ENCODE measurements at regions not wholly inside any gene's neighbourhood (a gene's known extent, or its start where the extent isn't known, plus 50 kb on each side); places are given as distances from the start of the nearest gene placed in this dataset.

GRCh38 chr6:163883984-163884383 is 469.5 kb downstream of the QKI start:
- WGBS, 2 experiments (ENCODE audit: insufficient coverage in 2 of 2) = 97 to 98% methylated on average over 3 of the region's 3 CpGs
- H3K36me3 ChIP-seq (ENCODE audit: control insufficient read depth, insufficient read depth, low read length) = no peaks in the 10 kb centered on the region
- no peak overlapping the region for H3K27ac ChIP-seq (ENCODE audit: low read depth, low read length, severe bottlenecking)

GRCh38 chr6:163878698-163879097 is 464.2 kb downstream of the QKI start:
- no peaks in the 10 kb centered on the region for H3K36me3 ChIP-seq (ENCODE audit: control insufficient read depth, insufficient read depth, low read length)
- H3K4me1 ChIP-seq (ENCODE audit: control insufficient read depth, insufficient read depth, low read length, poor library complexity, severe bottlenecking) = no peaks in the 10 kb centered on the region
- no peak overlapping the region for H3K4me3 ChIP-seq (ENCODE audit: extremely low read depth, insufficient read depth, low read length, poor library complexity, severe bottlenecking)
- no peak overlapping the region for H3K27ac ChIP-seq (ENCODE audit: low read depth, low read length, severe bottlenecking)
- 63 to 92% methylated on average over 1 to 2 of the region's 2 CpGs for whole genome bisulfite sequencing, 2 experiments (ENCODE audit: insufficient coverage in 2 of 2)
- no peaks in the 10 kb centered on the region for H3K9me3 ChIP-seq (ENCODE audit: control insufficient read depth, low read length)

More at GRCh38 chr6:163883984-163884383, 469.5 kb downstream of the QKI start:
- no peaks in the 10 kb centered on the region for H3K4me1 ChIP-seq (ENCODE audit: control insufficient read depth, insufficient read depth, low read length, poor library complexity, severe bottlenecking)
- no peaks in the 10 kb centered on the region for H3K9me3 ChIP-seq (ENCODE audit: control insufficient read depth, low read length)
- H3K4me3 ChIP-seq (ENCODE audit: extremely low read depth, insufficient read depth, low read length, poor library complexity, severe bottlenecking) = no peak overlapping the region

- no peaks in the 10 kb centered on the region for H3K36me3 ChIP-seq (ENCODE audit: control insufficient read depth, insufficient read depth, low read length)
Measured at GRCh38 chr6:163877877-163878639, 463.5 kb downstream of the QKI start.

GRCh38 chr6:163876391-163876790 is 461.9 kb downstream of the QKI start:
- Histone ChIP-seq H3K9me3 (ENCODE audit: control insufficient read depth, low read length) (no peaks in the 10 kb centered on the region), H3K4me1 (ENCODE audit: control insufficient read depth, insufficient read depth, low read length, poor library complexity, severe bottlenecking) (no peaks in the 10 kb centered on the region), H3K36me3 (ENCODE audit: control insufficient read depth, insufficient read depth, low read length) (no peaks in the 10 kb centered on the region), H3K4me3 (ENCODE audit: extremely low read depth, insufficient read depth, low read length, poor library complexity, severe bottlenecking) (no peak overlapping the region), H3K27ac (ENCODE audit: low read depth, low read length, severe bottlenecking) (no peak overlapping the region)
- WGBS, 2 experiments (ENCODE audit: insufficient coverage in 2 of 2) = 82 to 86% methylated on average over 2 to 3 of the region's 3 CpGs

More at GRCh38 chr6:163877877-163878639, 463.5 kb downstream of the QKI start:
- Histone ChIP-seq H3K4me1 (ENCODE audit: control insufficient read depth, insufficient read depth, low read length, poor library complexity, severe bottlenecking) (no peaks in the 10 kb centered on the region), H3K27ac (ENCODE audit: low read depth, low read length, severe bottlenecking) (no peak overlapping the region), H3K4me3 (ENCODE audit: extremely low read depth, insufficient read depth, low read length, poor library complexity, severe bottlenecking) (no peak overlapping the region), H3K9me3 (ENCODE audit: control insufficient read depth, low read length) (no peaks in the 10 kb centered on the region)
- WGBS, 2 experiments (ENCODE audit: insufficient coverage in 2 of 2) = 87 to 93% methylated on average over 8 to 11 of the region's 15 CpGs

GRCh38 chr6:163874784-163875183 is 460.3 kb downstream of the QKI start:
- H3K36me3 ChIP-seq (ENCODE audit: control insufficient read depth, insufficient read depth, low read length) = no peaks in the 10 kb centered on the region
- no peaks in the 10 kb centered on the region for H3K4me1 ChIP-seq (ENCODE audit: control insufficient read depth, insufficient read depth, low read length, poor library complexity, severe bottlenecking)
- no peaks in the 10 kb centered on the region for H3K9me3 ChIP-seq (ENCODE audit: control insufficient read depth, low read length)
- WGBS, 2 experiments (ENCODE audit: insufficient coverage in 2 of 2) = 89 to 100% methylated on average over 2 to 3 of the region's 3 CpGs
- H3K4me3 ChIP-seq (ENCODE audit: extremely low read depth, insufficient read depth, low read length, poor library complexity, severe bottlenecking) = no peak overlapping the region
- H3K27ac ChIP-seq (ENCODE audit: low read depth, low read length, severe bottlenecking) = no peak overlapping the region

GRCh38 chr6:163872335-163872734 is 457.8 kb downstream of the QKI start:
- no peak overlapping the region for H3K27ac ChIP-seq (ENCODE audit: low read depth, low read length, severe bottlenecking)
- 92 to 100% methylated on average over 4 to 6 of the region's 6 CpGs for WGBS, 2 experiments (ENCODE audit: insufficient coverage in 2 of 2)
- no peaks in the 10 kb centered on the region for H3K9me3 ChIP-seq (ENCODE audit: control insufficient read depth, low read length)
- H3K4me3 ChIP-seq (ENCODE audit: extremely low read depth, insufficient read depth, low read length, poor library complexity, severe bottlenecking) = no peak overlapping the region
- no peaks in the 10 kb centered on the region for H3K4me1 ChIP-seq (ENCODE audit: control insufficient read depth, insufficient read depth, low read length, poor library complexity, severe bottlenecking)
- no peaks in the 10 kb centered on the region for H3K36me3 ChIP-seq (ENCODE audit: control insufficient read depth, insufficient read depth, low read length)

- H3K9me3 ChIP-seq (ENCODE audit: control insufficient read depth, low read length) = no peaks in the 10 kb centered on the region
- no peak overlapping the region for H3K27ac ChIP-seq (ENCODE audit: low read depth, low read length, severe bottlenecking)
- H3K4me1 ChIP-seq (ENCODE audit: control insufficient read depth, insufficient read depth, low read length, poor library complexity, severe bottlenecking) = no peaks in the 10 kb centered on the region
- no peak overlapping the region for H3K4me3 ChIP-seq (ENCODE audit: extremely low read depth, insufficient read depth, low read length, poor library complexity, severe bottlenecking)
- WGBS, 2 experiments (ENCODE audit: insufficient coverage in 2 of 2) = no CpG with 5 or more reads among the region's 1 CpG
- H3K36me3 ChIP-seq (ENCODE audit: control insufficient read depth, insufficient read depth, low read length) = no peaks in the 10 kb centered on the region
Measured at GRCh38 chr6:163871616-163872015, 457.1 kb downstream of the QKI start.

- H3K4me1 ChIP-seq (ENCODE audit: control insufficient read depth, insufficient read depth, low read length, poor library complexity, severe bottlenecking) = no peaks in the 10 kb centered on the region
- H3K36me3 ChIP-seq (ENCODE audit: control insufficient read depth, insufficient read depth, low read length) = no peaks in the 10 kb centered on the region
- no peak overlapping the region for H3K4me3 ChIP-seq (ENCODE audit: extremely low read depth, insufficient read depth, low read length, poor library complexity, severe bottlenecking)
- H3K27ac ChIP-seq (ENCODE audit: low read depth, low read length, severe bottlenecking) = no peak overlapping the region
- no peaks in the 10 kb centered on the region for H3K9me3 ChIP-seq (ENCODE audit: control insufficient read depth, low read length)
- 89 to 91% methylated on average over 25 to 26 of the region's 31 CpGs for WGBS, 2 experiments (ENCODE audit: insufficient coverage in 2 of 2)
Measured at GRCh38 chr6:163867518-163868292, 453.2 kb downstream of the QKI start.

- H3K9me3 ChIP-seq (ENCODE audit: control insufficient read depth, low read length) = no peaks in the 10 kb centered on the region
- no peak overlapping the region for H3K27ac ChIP-seq (ENCODE audit: low read depth, low read length, severe bottlenecking)
- H3K4me3 ChIP-seq (ENCODE audit: extremely low read depth, insufficient read depth, low read length, poor library complexity, severe bottlenecking) = no peak overlapping the region
- H3K36me3 ChIP-seq (ENCODE audit: control insufficient read depth, insufficient read depth, low read length) = no peaks in the 10 kb centered on the region
- H3K4me1 ChIP-seq (ENCODE audit: control insufficient read depth, insufficient read depth, low read length, poor library complexity, severe bottlenecking) = no peaks in the 10 kb centered on the region
- WGBS, 2 experiments (ENCODE audit: insufficient coverage in 2 of 2) = 72 to 73% methylated on average over 5 to 6 of the region's 9 CpGs
Measured at GRCh38 chr6:163866192-163866591, 451.7 kb downstream of the QKI start.

- Histone ChIP-seq H3K4me1 (ENCODE audit: control insufficient read depth, insufficient read depth, low read length, poor library complexity, severe bottlenecking) (peaks cover 2% of the 10 kb centered on the region), H3K27ac (ENCODE audit: low read depth, low read length, severe bottlenecking) (no peak overlapping the region), H3K9me3 (ENCODE audit: control insufficient read depth, low read length) (no peaks in the 10 kb centered on the region), H3K4me3 (ENCODE audit: extremely low read depth, insufficient read depth, low read length, poor library complexity, severe bottlenecking) (no peak overlapping the region), H3K36me3 (ENCODE audit: control insufficient read depth, insufficient read depth, low read length) (no peaks in the 10 kb centered on the region)
- 66% methylated on average over 6 of the region's 6 CpGs; no CpG with 5 or more reads in 1 of the 2 experiments for WGBS, 2 experiments (ENCODE audit: insufficient coverage in 2 of 2)
Measured at GRCh38 chr6:163863565-163863964, 449.0 kb downstream of the QKI start.

- Histone ChIP-seq H3K9me3 (ENCODE audit: control insufficient read depth, low read length) (no peaks in the 10 kb centered on the region), H3K27ac (ENCODE audit: low read depth, low read length, severe bottlenecking) (no peak overlapping the region), H3K36me3 (ENCODE audit: control insufficient read depth, insufficient read depth, low read length) (no peaks in the 10 kb centered on the region), H3K4me3 (ENCODE audit: extremely low read depth, insufficient read depth, low read length, poor library complexity, severe bottlenecking) (no peak overlapping the region), H3K4me1 (ENCODE audit: control insufficient read depth, insufficient read depth, low read length, poor library complexity, severe bottlenecking) (peaks cover 2% of the 10 kb centered on the region)
- WGBS, 2 experiments (ENCODE audit: insufficient coverage in 2 of 2) = 85 to 87% methylated on average over 4 to 5 of the region's 5 CpGs
Measured at GRCh38 chr6:163862701-163863100, 448.2 kb downstream of the QKI start.

Data from mesodermal cell (in vitro differentiated cells).